ENCODE measurements at regions not wholly inside any gene's neighbourhood (a gene's known extent, or its start where the extent isn't known, plus 50 kb on each side); places are given as distances from the start of the nearest gene placed in this dataset.

DNA sequence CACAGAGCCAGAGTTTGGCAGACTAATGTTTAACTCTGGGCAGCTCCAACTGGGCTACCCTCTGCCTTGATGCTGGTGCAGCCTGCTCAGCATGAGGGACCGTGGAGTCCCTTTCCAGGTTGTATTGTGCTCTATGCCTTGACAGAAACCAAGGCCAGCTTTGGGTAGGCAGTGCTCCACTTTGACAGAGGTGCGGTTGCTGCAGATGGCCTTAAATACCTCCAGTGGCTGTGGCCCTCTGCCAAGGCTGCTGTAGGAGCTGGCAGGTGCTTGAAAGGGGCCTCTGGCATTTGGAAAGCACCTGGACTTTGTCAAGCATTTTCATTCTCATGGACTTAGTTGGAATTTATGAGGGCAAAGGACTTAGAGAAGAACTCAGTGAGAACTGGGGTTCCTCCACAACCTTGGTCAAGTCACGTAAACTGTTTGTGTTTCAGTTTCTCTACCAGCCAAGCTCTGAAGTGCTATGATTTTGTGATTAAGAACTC lies 249.7 kb upstream of the ZNF462 start:
- TF ChIP-seq, protein P1, sequence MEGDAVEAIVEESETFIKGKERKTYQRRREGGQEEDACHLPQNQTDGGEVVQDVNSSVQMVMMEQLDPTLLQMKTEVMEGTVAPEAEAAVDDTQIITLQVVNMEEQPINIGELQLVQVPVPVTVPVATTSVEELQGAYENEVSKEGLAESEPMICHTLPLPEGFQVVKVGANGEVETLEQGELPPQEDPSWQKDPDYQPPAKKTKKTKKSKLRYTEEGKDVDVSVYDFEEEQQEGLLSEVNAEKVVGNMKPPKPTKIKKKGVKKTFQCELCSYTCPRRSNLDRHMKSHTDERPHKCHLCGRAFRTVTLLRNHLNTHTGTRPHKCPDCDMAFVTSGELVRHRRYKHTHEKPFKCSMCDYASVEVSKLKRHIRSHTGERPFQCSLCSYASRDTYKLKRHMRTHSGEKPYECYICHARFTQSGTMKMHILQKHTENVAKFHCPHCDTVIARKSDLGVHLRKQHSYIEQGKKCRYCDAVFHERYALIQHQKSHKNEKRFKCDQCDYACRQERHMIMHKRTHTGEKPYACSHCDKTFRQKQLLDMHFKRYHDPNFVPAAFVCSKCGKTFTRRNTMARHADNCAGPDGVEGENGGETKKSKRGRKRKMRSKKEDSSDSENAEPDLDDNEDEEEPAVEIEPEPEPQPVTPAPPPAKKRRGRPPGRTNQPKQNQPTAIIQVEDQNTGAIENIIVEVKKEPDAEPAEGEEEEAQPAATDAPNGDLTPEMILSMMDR (IDR thresholded peaks at IDR 0.05) = no peak
- TF ChIP-seq POLR2A (IDR thresholded peaks at IDR 0.05) = no peak
